ENCODE measurements at regions not wholly inside any gene's neighbourhood (a gene's known extent, or its start where the extent isn't known, plus 50 kb on each side); places are given as distances from the start of the nearest gene placed in this dataset.

GRCh38 chr18:45222180-45222579 lies 393.1 kb upstream of the SLC14A2 start:
- Histone ChIP-seq H4K20me1 (ENCODE audit: control insufficient read depth, extremely low read depth, insufficient read depth, low read length) (no peaks in the 10 kb centered on the region), H3K27me3 (ENCODE audit: control insufficient read depth, extremely low read depth, insufficient read depth, low read length) (no peaks in the 10 kb centered on the region), H3K27ac (ENCODE audit: control insufficient read depth, insufficient read depth, low read length) (no peak overlapping the region), H3K9ac (ENCODE audit: control insufficient read depth, extremely low read depth, insufficient read depth, low read length) (no peak overlapping the region), H2AFZ (ENCODE audit: control insufficient read depth, low read length) (no peak overlapping the region), H3K36me3 (ENCODE audit: control insufficient read depth in 2 of 2, extremely low read depth in 1 of 2, insufficient read depth in 2 of 2, low read length in 2 of 2) (no peaks in the 10 kb centered on the region), H3K9me1 (ENCODE audit: control insufficient read depth, extremely low read depth, insufficient read depth, low read length) (no peaks in the 10 kb centered on the region), H3K79me2 (ENCODE audit: control insufficient read depth, insufficient read depth, low read length) (no peaks in the 10 kb centered on the region), H3K9me3 (ENCODE audit: control insufficient read depth, low read depth, low read length) (no peaks in the 10 kb centered on the region), H3K4me2 (ENCODE audit: control insufficient read depth, extremely low read depth, insufficient read depth, low read depth, low read length) (no peak overlapping the region), H3K4me3 (ENCODE audit: control insufficient read depth in 2 of 3, extremely low read depth in 1 of 3, insufficient read depth in 2 of 3, low read depth in 1 of 3, low read length in 3 of 3) (no peak overlapping the region), H3K4me1 (ENCODE audit: control insufficient read depth, extremely low read depth, insufficient read depth, low read length) (no peaks in the 10 kb centered on the region)
- FAIRE-seq (no peak), DNase-seq (ENCODE audit: low read depth, low spot score) (no peak)
- TF ChIP-seq EZH2 (IDR thresholded peaks at IDR 0.05; ENCODE audit: low read length) = no peak
- no peak for TF ChIP-seq CTCF (optimal IDR thresholded peaks at IDR 0.05 in 1 of 3, IDR thresholded peaks at IDR 0.05 in 1 of 3, conservative IDR thresholded peaks at IDR 0.05 in 1 of 3; ENCODE audit: extremely low read depth in 1 of 3, insufficient read depth in 2 of 3, low read length in 3 of 3)
- dilution Hi-C loops (cut with MboI; ENCODE audit: extremely low pct_ligation_motif_present, low sequenced_read_pairs) = no loop called here

GRCh38 chr18:45227001-45227742 lies 388.1 kb upstream of the SLC14A2 start:
- TF ChIP-seq CTCF (optimal IDR thresholded peaks at IDR 0.05 in 1 of 3, IDR thresholded peaks at IDR 0.05 in 1 of 3, conservative IDR thresholded peaks at IDR 0.05 in 1 of 3; ENCODE audit: extremely low read depth in 1 of 3, insufficient read depth in 2 of 3, low read length in 3 of 3) = no peak
- TF ChIP-seq EZH2 (IDR thresholded peaks at IDR 0.05; ENCODE audit: low read length) = no peak
- no peaks in the 10 kb centered on the region for H3K9me1 ChIP-seq (ENCODE audit: control insufficient read depth, extremely low read depth, insufficient read depth, low read length)
- no peak overlapping the region for H3K27ac ChIP-seq (ENCODE audit: control insufficient read depth, insufficient read depth, low read length)
- H3K79me2 ChIP-seq (ENCODE audit: control insufficient read depth, insufficient read depth, low read length) = no peaks in the 10 kb centered on the region
- no peaks in the 10 kb centered on the region for H3K27me3 ChIP-seq (ENCODE audit: control insufficient read depth, extremely low read depth, insufficient read depth, low read length)
- H3K4me1 ChIP-seq (ENCODE audit: control insufficient read depth, extremely low read depth, insufficient read depth, low read length) = no peaks in the 10 kb centered on the region
- no peak overlapping the region for H3K4me2 ChIP-seq (ENCODE audit: control insufficient read depth, extremely low read depth, insufficient read depth, low read depth, low read length)
- no peaks in the 10 kb centered on the region for H3K36me3 ChIP-seq (ENCODE audit: control insufficient read depth in 2 of 2, extremely low read depth in 1 of 2, insufficient read depth in 2 of 2, low read length in 2 of 2)
- no peak overlapping the region for H3K9ac ChIP-seq (ENCODE audit: control insufficient read depth, extremely low read depth, insufficient read depth, low read length)
- H3K9me3 ChIP-seq (ENCODE audit: control insufficient read depth, low read depth, low read length) = no peaks in the 10 kb centered on the region
- H4K20me1 ChIP-seq (ENCODE audit: control insufficient read depth, extremely low read depth, insufficient read depth, low read length) = no peaks in the 10 kb centered on the region
- H3K4me3 ChIP-seq (ENCODE audit: control insufficient read depth in 2 of 3, extremely low read depth in 1 of 3, insufficient read depth in 2 of 3, low read depth in 1 of 3, low read length in 3 of 3) = no peak overlapping the region
- no peak for DNase-seq (ENCODE audit: low read depth, low spot score)
- dilution Hi-C loops (cut with MboI; ENCODE audit: extremely low pct_ligation_motif_present, low sequenced_read_pairs) = no loop called here
- FAIRE-seq = no peak
- H2AFZ ChIP-seq (ENCODE audit: control insufficient read depth, low read length) = no peak overlapping the region
